HG03135 (cell line): ENCODE measurements at regions not wholly inside any gene's neighbourhood (a gene's known extent, or its start where the extent isn't known, plus 50 kb on each side); places are given as distances from the start of the nearest gene placed in this dataset.
A peak's percentile ranks its signal among the peaks of the same experiment; 100 is the strongest.
"Not testable (repeated sequence)": the region's sequence is repeated elsewhere in the genome, so short reads cannot be mapped to it uniquely, and the experiment has no call there.

ENCODE experiments used
- ATAC-seq: cut with Tn5 transposase; IDR thresholded peaks from one replicate; pipeline ENCODE4 v1.9.1; 2021; ENCODE audit warnings: mild to moderate bottlenecking, moderate library complexity; ENCODE audit not compliant: unreplicated experiment

DNA sequence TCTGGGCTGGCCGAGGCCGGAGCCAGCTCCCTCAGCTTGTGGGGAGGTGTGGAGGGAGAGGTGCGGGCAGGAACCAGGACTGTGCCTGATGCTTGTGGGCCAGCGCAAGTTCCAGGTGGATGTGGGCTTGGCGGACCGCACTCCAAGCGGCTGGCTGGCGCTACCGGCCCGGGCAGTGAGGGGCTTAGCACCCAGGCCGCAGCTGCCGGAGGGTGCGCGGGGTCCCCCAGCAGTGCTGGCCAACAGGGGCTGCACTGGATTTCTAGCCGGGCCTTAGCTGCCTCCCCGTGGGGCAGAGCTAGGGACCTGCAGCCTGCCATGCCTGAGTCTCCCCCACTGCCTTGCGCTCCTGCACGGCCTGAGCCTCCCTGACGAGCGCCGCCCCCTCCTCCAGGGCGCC, 242.8 kb downstream of the CCSER2 start:
- ATAC-seq, result no peak

DNA sequence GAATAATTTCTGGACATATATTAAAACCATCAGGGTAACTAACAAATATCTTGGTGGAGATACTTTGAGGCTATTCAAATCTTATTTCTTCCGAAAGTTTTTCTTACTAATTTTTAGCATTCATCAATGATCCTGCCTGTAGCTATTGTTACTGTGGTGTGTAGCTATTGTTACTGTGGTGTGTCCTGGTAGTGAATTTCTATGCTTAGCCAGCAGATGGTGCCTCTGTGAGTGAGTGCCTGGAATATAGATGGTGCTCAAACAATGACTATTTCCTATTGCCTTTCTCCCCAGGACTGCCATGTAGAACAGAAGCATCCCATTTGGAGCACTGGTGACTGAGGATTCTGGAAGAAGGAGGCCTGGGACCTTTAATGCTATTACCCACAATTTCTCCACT, 245.7 kb downstream of the CCSER2 start:
- ATAC-seq, result no peak

DNA sequence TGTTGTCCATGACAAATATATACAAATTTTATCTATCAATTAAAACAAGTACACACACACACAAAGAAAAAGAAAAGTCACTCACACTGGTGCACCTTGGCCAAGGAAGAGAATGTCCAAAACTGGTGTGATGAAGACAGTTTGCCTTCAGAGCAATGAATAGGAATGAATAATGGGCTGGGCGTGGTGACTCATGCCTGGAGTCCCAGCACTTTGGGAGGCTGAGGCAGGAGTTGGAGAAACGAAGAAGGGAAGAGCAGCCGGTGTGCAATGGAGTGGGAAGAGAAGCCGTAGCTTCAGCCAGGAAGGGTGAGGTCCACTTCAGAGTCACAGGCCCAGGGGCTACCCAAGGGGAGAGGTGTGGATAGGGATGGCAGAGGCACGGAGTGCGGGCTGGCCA, 253.6 kb downstream of the CCSER2 start:
- ATAC-seq, result no peak

- ATAC-seq, result no peak
Measured at GRCh38 chr10:84583501-84583900, 255.1 kb downstream of the CCSER2 start.

- ATAC-seq, result no peak
Measured at GRCh38 chr10:84587789-84588188, 259.4 kb downstream of the CCSER2 start.

- no peak for ATAC-seq
Measured at GRCh38 chr10:84588426-84588825, 260.0 kb downstream of the CCSER2 start.

GRCh38 chr10:84588971-84589370, 260.6 kb downstream of the CCSER2 start:
- ATAC-seq, result no peak

GRCh38 chr10:84589526-84590205, 261.3 kb downstream of the CCSER2 start:
- ATAC-seq, result no peak

- no peak for ATAC-seq
Measured at GRCh38 chr10:84590327-84591193, 262.2 kb downstream of the CCSER2 start.

GRCh38 chr10:84593506-84593905, 265.1 kb downstream of the CCSER2 start:
- ATAC-seq, result no peak

DNA sequence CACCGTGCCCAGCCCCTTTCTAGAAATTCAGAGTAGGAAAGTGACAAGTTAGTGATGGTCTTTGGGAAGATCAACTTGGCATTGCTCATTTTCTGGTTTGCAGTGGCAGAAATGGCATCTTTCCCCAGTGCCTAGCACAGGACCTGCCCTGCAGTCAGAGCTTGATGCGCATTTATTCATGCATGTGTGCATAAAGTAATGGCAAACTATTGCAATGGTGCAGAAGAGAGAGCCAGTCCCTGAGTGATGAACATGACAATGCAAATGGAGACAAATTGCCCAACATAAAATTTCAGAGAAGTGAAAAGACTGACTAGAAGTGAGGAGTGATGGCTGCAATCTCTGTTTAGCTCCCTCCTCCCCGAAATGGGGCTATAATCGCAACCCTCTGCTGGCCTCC, 268.2 kb downstream of the CCSER2 start:
- ATAC-seq, result no peak

DNA sequence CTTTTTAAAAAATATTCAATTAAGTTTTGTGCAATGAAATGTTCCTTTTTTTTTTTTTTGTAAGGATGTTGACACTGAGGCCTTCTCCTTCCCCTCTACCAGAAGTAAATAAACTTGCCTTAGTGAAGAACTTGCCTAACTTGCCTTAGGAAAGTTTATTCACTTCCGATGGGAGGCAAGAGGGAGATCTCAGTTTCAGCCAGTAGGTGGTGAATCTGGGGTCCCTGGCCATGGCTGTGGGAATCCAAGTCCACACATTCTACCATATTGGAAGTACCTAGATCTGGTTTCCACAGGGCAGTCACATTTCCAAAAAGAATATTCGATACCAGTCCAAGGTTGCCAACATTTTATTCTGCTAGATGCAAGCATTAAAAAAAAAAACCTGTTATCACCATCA, 270.9 kb downstream of the CCSER2 start:
- no peak for ATAC-seq

DNA sequence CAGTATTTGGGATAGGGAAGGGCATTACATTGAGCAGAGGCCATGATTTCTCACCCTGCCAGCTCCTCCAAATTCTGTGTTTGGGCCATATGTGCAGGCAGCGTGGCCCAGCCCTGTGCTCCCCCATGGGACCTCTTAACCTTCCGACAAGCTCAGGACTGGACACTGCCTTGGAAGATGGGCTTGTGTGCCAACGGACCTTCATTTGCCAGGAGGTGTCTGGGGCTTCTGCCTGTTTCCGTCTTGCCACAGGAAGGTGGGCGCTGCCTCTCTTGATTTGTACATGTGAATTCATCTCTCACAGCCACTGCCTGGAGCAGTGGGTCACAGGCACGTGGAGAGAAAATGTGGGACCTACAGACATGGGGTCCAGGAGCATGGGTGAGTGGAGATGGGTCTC, 272.6 kb downstream of the CCSER2 start:
- no peak for ATAC-seq

GRCh38 chr10:84602543-84602942, 274.2 kb downstream of the CCSER2 start:
- not testable (repeated sequence) for ATAC-seq

GRCh38 chr10:84603971-84604370, 275.6 kb downstream of the CCSER2 start:
- no peak for ATAC-seq

GRCh38 chr10:84605802-84606201, 277.4 kb downstream of the CCSER2 start:
- no peak for ATAC-seq

DNA sequence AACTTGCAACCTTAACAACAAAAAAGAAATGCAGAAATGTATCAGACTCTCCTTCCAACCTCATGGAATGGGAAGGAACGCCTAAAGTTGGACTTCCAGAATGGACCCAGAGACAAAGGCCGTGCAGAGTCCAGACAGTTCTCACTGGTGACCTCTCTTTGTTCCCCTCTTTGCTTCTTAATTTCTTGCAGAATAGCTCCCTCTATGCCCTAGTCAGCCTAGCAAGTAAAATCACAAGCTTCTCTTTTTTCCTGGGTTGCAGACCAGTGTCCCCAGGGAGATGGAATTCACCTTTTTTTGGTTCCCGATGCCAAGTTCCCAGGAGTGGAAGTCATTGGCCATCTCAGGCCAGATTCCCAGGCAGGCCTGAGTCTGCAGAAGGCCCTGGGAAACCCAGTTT, 278.0 kb downstream of the CCSER2 start:
- no peak for ATAC-seq

- no peak for ATAC-seq
Measured at GRCh38 chr10:84607044-84607443, 278.7 kb downstream of the CCSER2 start.

DNA sequence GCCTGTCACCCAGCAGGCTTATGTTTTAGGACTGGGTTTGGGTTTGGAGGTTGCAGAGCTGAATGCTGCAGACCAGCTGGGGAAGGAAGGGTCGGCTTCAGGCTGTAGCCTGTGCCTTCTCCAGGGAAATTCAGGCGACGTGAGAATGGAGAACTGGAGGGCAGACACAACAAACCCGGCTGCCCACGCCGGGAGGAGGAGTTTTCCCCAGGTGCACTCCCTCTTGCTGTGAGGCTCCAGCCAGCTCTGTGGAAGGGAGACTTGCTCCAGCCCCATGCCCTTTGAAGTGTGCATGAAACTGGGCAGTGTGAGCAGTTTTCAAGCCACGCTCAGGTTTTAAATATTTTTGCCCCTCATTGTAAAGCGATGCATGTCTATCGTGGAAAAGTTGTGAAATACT, 279.1 kb downstream of the CCSER2 start:
- no peak for ATAC-seq

DNA sequence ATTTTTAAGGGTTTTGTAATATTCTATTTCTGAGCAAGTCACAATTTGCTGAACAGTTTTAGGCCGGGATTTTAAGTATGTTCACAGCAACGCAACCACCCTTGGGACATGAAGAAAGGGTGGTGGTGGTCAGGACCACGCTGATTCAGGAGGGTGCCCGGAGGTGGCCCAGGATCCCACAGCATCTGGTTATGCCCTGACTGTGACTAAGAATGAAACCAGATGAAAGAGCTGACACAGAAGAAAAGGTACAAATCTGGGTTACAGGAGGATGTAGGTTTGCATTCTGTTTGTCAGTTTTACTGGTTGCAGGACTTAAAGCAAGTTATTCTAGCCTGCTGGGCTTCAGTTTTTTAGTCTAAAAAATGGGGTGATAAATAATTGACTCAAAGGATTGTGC, 279.7 kb downstream of the CCSER2 start:
- peak; percentile 72 for ATAC-seq

DNA sequence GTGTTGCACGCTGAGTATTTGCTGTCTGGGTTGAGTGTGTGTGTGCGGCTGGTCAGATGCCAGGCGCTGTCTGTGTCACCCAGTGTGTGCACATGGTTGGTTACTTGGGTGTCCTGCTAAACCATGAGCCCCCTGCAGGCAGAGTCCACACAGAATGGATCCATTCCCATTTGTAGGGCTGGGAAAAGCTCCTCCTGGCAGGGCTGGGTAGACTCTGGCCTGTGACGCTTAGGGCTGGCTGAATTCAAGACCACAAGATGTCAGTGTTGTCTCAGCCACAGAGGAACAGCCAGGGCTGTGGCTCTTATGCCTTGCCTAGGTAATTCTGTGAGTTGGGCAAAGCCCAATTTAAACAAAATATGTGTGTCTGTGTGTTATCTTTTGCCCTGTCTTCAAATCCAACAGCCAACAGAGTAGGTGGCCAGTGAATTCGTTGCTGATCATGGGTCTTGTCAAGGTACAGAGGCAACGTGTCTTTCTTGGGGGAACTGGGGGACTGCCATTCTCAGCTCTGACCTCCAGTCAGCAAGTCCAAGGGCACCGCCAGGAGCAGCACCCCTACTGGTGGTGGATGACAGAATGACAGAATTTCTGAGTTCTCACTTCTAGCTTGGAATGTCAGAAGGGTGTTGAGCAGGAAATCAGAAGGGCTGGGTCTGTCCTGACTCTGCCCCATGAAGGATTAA, 285.1 kb downstream of the CCSER2 start:
- ATAC-seq, result no peak
